NB4 (cell line): ENCODE measurements at regions not wholly inside any gene's neighbourhood (a gene's known extent, or its start where the extent isn't known, plus 50 kb on each side); places are given as distances from the start of the nearest gene placed in this dataset.
A peak's percentile ranks its signal among the peaks of the same experiment; 100 is the strongest.

Experiments used
- DNase-seq: peaks from one replicate; pipeline ENCODE4 v3.0.0; 2010; ENCODE audit warnings: low read depth
- H3K4me3 ChIP-seq: one replicate; pipeline ENCODE4 v1.5.1; 2011; ENCODE audit warnings: mild to moderate bottlenecking, low read depth, low read length, moderate library complexity
- CTCF ChIP-seq: IDR thresholded peaks from one replicate; pipeline ENCODE4 v1.5.1; 2012; ENCODE audit warnings: low read depth, low read length
- MAX ChIP-seq: IDR thresholded peaks from 2 replicates; pipeline ENCODE4 v1.6.1; 2011; ENCODE audit warnings: low read depth, low read length
- MYC ChIP-seq: IDR thresholded peaks from 2 replicates; pipeline ENCODE4 v1.6.1; 2011; ENCODE audit warnings: low read depth, low read length
- POLR2A ChIP-seq: IDR thresholded peaks from 2 replicates; pipeline ENCODE4 v1.6.1; 2011; ENCODE audit warnings: mild to moderate bottlenecking; ENCODE audit not compliant: insufficient read length; ENCODE audit errors: extremely low read depth

- no peak overlapping the region for H3K4me3 ChIP-seq
- no peak for DNase-seq
- TF ChIP-seq MYC (no peak), CTCF (no peak), POLR2A (no peak), MAX (no peak)
Observed at GRCh38 chr14:76925097-76925441, 98.9 kb downstream of the LRRC74A start.

- no peak overlapping the region for H3K4me3 ChIP-seq
- TF ChIP-seq POLR2A (no peak), MAX (0 out of 2 replicates have a peak, but pooled peaks have one; percentile 5)
- DNase-seq: no peak
Observed at GRCh38 chr14:76924371-76925096, 98.3 kb downstream of the LRRC74A start.

DNA sequence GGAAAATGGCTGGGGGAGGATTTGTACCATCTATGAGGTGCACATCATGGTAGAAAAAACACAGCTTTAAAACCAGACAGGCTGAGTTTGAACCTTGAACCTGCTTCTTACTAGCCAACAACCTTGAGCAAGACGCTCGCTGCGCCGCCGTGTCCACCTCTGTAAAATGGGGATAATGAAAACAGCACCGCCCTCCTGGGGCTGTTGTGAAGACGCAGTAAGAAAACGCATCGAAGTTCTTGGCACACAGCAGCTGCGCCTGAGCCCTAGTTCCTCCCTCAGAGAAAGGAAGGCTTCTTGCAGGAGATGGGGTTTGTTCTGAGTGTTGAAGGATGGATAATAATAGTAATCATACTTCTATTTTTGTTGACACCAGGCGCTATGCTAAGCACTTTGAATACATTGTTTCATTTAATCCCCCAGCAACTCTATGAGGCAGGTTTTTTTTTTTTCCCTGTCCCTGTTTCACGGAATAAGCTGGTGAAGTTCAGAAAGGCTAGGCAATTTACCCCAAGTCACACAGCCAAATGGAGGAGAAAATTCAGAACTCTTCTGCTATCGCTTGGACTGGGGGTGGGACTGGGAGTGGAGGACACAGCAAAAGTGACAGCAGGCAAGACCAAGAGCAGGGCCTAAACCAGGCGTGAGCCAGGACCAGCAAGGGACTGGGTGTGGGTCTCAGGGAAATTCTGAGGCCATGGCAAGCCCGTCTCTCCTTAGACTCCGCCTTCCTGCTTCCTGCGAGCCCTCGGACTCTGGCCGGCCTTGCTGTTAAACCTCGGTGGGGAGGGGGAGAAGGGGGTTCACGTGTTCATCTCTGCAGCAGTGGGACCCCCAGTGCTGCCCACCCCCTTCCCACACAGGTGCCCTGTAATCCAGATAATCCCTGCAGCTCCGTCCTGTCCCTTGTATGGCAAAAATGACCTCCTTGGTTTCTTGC, 97.5 kb downstream of the LRRC74A start:
- no peak overlapping the region for H3K4me3 ChIP-seq
- no peak for DNase-seq
- TF ChIP-seq MYC (no peak), CTCF (no peak), POLR2A (no peak), MAX (no peak)

DNA sequence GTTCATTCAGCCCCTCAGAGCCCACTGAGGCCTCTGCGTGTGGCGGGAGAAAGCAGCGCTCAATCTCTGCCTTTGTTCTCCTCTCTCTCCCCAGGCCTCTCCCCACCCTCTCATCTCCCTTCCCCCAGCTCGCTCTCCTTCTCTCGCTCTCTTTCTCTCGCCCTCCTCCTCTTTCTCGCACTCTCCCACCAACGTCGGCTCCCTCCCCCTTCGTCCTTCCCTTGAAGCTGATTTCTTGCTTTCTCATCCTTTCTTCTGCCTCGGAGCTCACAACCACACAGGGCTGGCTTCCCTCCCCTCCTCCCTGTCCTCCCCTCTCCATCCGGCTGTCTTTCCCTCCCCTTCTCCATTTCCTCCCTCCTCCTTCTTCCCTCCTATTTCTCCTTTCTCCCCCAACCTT, 96.4 kb downstream of the LRRC74A start:
- no peak overlapping the region for H3K4me3 ChIP-seq
- TF ChIP-seq MYC (no peak), CTCF (no peak), POLR2A (no peak), MAX (no peak)
- DNase-seq: no peak

- TF ChIP-seq MYC (no peak), MAX (no peak), POLR2A (no peak), CTCF (no peak)
- H3K4me3 ChIP-seq: no peak overlapping the region
- DNase-seq: no peak
Observed at GRCh38 chr14:76922092-76922491, 95.9 kb downstream of the LRRC74A start.

- no peak overlapping the region for H3K4me3 ChIP-seq
- DNase-seq: no peak
- no peak for TF ChIP-seq POLR2A
- no peak for TF ChIP-seq CTCF
- no peak for TF ChIP-seq MYC
- TF ChIP-seq MAX: no peak
Observed at GRCh38 chr14:76921088-76921399, 94.8 kb downstream of the LRRC74A start.
